ENCODE measurements at regions not wholly inside any gene's neighbourhood (a gene's known extent, or its start where the extent isn't known, plus 50 kb on each side); places are given as distances from the start of the nearest gene placed in this dataset.

DNA sequence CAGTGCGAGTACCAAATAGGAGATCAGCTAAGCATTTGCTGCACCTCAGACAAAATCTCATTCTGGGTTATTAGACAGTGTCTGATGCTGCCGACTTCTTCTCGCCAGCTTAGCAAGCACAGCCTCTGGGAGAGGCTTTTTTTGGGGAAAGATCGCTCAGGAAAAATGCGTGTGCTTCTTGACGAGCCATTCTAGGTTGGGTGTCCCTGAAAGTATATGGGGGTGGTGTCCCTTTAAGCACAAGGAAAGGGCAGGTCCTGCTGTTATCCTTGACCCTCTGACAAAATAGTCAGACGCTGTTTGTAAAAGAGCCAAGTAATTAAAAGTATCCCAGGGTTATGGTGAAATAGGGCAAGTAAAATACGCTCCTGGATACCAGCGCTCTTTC is 540.1 kb upstream of the FZD8 start:
- Histone ChIP-seq H2AFZ (ENCODE audit: low read length) (no peak overlapping the region), H3K9me3 (replicated peaks in 1 of 2; ENCODE audit: control insufficient read depth in 2 of 2, insufficient read depth in 1 of 2, low read depth in 1 of 2, low read length in 2 of 2) (no peaks in the 10 kb centered on the region), H2BK15ac (ENCODE audit: low read length) (no peak overlapping the region), H2BK12ac (ENCODE audit: low read length) (no peak overlapping the region), H3K9ac (ENCODE audit: low read depth, low read length, poor library complexity) (no peak overlapping the region), H3K36me3 (replicated peaks in 1 of 2; ENCODE audit: control insufficient read depth in 2 of 2, insufficient read depth in 2 of 2, low read length in 2 of 2) (no peaks in the 10 kb centered on the region), H4K8ac (ENCODE audit: low read depth, low read length) (no peak overlapping the region), H3K27ac (replicated peaks; ENCODE audit: low read length) (no peak overlapping the region), H3K4me1 (ENCODE audit: control insufficient read depth in 2 of 2, insufficient read depth in 1 of 2, low read depth in 1 of 2, low read length in 2 of 2) (peaks cover 0 to 6% of the 10 kb centered on the region in 2 donors), H3K14ac (ENCODE audit: low read length) (no peak overlapping the region), H2BK120ac (ENCODE audit: low read depth, low read length) (no peak overlapping the region), H3K18ac (ENCODE audit: low read length) (no peak overlapping the region), H3K23ac (ENCODE audit: low read depth, low read length, poor library complexity) (no peak overlapping the region), H3K4ac (ENCODE audit: low read length) (no peak overlapping the region), H3K4me3 (ENCODE audit: low read length in 2 of 2) (no peak overlapping the region), H4K91ac (ENCODE audit: low read depth, low read length, poor library complexity) (no peak overlapping the region), H2AK5ac (ENCODE audit: low read depth, low read length) (no peak overlapping the region), H3K79me1 (ENCODE audit: low read depth, low read length) (no peaks in the 10 kb centered on the region), H3K27me3 (ENCODE audit: control insufficient read depth in 3 of 3, insufficient read depth in 3 of 3, low read depth in 1 of 3, low read length in 3 of 3) (no peaks in the 10 kb centered on the region), H2BK5ac (ENCODE audit: low read length) (no peak overlapping the region), H3K4me2 (ENCODE audit: insufficient read depth, low read length, poor library complexity, severe bottlenecking) (no peak overlapping the region)
- DNase-seq (ENCODE audit: low spot score) = no peak
- no CpG with 5 or more reads among the region's 9 CpGs for WGBS, 2 donors (ENCODE audit: extremely low coverage in 2 of 2, insufficient read length in 2 of 2, insufficient replicate concordance in 1 of 2)

DNA sequence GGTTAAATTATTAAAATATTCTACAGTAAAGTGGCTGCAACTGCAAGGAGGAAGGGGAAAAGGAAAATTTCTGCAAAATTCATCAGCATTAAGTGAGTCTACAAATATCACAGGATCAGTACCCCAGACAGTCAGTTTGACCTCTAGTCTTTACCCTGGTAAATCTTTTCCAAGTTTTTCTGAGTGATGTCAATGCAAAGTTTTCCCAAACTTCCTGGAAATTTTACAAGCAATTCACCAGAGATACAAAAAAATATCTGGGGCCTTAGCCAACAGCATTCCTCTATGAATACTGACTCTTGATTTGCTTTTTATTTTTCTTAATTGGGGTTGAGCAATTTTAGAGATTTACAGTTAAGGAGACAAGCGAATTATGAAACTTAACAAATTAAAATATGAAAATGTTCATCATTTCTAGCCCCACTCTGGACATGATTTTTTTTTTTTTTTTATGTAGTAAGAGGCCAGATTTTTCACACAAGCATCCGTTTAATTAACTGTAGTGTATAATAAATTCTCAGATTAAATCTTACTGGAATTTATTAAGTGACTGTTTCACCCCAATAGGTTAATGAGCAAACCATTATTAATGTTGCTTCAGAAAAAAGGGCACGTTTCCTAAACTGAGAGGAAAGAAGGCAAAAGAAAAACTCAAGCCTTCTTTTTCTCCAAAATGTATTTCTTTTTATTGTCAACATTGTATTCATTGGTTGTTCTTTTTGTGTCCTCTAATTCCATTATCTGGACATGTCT is 539.5 kb upstream of the FZD8 start:
- Histone ChIP-seq H3K27me3 (ENCODE audit: control insufficient read depth in 3 of 3, insufficient read depth in 3 of 3, low read depth in 1 of 3, low read length in 3 of 3) (no peaks in the 10 kb centered on the region), H4K8ac (ENCODE audit: low read depth, low read length) (no peak overlapping the region), H3K14ac (ENCODE audit: low read length) (no peak overlapping the region), H3K4me3 (ENCODE audit: low read length in 2 of 2) (no peak overlapping the region), H2BK12ac (ENCODE audit: low read length) (no peak overlapping the region), H3K4me2 (ENCODE audit: insufficient read depth, low read length, poor library complexity, severe bottlenecking) (no peak overlapping the region), H3K4me1 (ENCODE audit: control insufficient read depth in 2 of 2, insufficient read depth in 1 of 2, low read depth in 1 of 2, low read length in 2 of 2) (peaks cover 0 to 6% of the 10 kb centered on the region in 2 donors), H4K91ac (ENCODE audit: low read depth, low read length, poor library complexity) (no peak overlapping the region), H2BK5ac (ENCODE audit: low read length) (no peak overlapping the region), H3K18ac (ENCODE audit: low read length) (no peak overlapping the region), H2AK5ac (ENCODE audit: low read depth, low read length) (no peak overlapping the region), H3K9me3 (replicated peaks in 1 of 2; ENCODE audit: control insufficient read depth in 2 of 2, insufficient read depth in 1 of 2, low read depth in 1 of 2, low read length in 2 of 2) (no peaks in the 10 kb centered on the region), H3K4ac (ENCODE audit: low read length) (no peak overlapping the region), H2AFZ (ENCODE audit: low read length) (no peak overlapping the region), H2BK15ac (ENCODE audit: low read length) (no peak overlapping the region), H3K79me1 (ENCODE audit: low read depth, low read length) (no peaks in the 10 kb centered on the region), H3K9ac (ENCODE audit: low read depth, low read length, poor library complexity) (no peak overlapping the region), H3K27ac (replicated peaks; ENCODE audit: low read length) (no peak overlapping the region), H3K36me3 (replicated peaks in 1 of 2; ENCODE audit: control insufficient read depth in 2 of 2, insufficient read depth in 2 of 2, low read length in 2 of 2) (no peaks in the 10 kb centered on the region), H3K23ac (ENCODE audit: low read depth, low read length, poor library complexity) (no peak overlapping the region), H2BK120ac (ENCODE audit: low read depth, low read length) (no peak overlapping the region)
- no peak for DNase-seq (ENCODE audit: low spot score)
- no CpG with 5 or more reads among the region's 3 CpGs for WGBS, 2 donors (ENCODE audit: extremely low coverage in 2 of 2, insufficient read length in 2 of 2, insufficient replicate concordance in 1 of 2)

DNA sequence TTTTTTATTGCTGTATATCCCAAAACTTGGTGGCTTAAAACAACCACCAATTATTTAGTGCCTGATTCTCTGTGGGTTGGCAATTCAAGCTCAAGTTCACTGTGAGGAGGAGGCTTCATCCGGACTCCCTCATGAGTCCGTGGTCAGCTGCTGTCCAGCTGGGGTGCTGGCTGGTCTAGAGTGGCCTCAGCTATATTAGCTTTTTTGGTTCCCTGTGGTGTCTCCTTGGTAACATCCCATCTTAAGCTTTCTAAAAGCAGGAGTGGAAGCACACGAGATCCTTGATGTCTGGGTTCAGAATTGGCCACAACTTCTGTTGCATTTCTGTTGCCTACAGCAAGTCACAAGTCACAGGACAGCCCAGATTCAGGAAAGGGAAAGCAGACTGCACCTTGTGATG is 536.5 kb upstream of the FZD8 start:
- DNase-seq (ENCODE audit: low spot score) = no peak
- H2BK12ac ChIP-seq (ENCODE audit: low read length) = no peak overlapping the region

DNA sequence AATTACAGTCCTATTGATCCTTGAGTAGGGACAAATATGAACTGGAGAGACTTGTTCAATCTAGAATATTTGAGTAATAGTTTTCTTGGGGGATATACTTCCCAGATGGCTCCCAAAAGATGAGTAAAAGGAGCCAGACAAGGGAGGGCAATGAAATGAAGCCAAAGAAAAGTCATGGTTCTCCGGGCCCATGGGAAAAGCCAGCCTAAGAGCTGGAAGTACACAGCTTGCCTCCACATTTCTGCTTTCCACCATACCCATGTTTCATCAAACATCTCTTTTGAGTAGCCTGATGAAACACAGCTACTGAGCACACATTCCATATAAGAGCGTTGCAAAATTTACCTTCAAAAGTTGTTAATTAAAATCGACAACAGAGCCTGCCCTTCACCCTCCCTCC is 535.0 kb upstream of the FZD8 start:
- H3K4me1 ChIP-seq (ENCODE audit: control insufficient read depth in 2 of 2, insufficient read depth in 1 of 2, low read depth in 1 of 2, low read length in 2 of 2) = no peaks in the 10 kb centered on the region
- H2BK15ac ChIP-seq (ENCODE audit: low read length) = no peak overlapping the region
- no peak overlapping the region for H3K27ac ChIP-seq (replicated peaks; ENCODE audit: low read length)
- DNase-seq (ENCODE audit: low spot score) = no peak
- no peak overlapping the region for H3K4me3 ChIP-seq (ENCODE audit: low read length in 2 of 2)
- H3K36me3 ChIP-seq (replicated peaks in 1 of 2; ENCODE audit: control insufficient read depth in 2 of 2, insufficient read depth in 2 of 2, low read length in 2 of 2) = no peaks in the 10 kb centered on the region
- H2BK12ac ChIP-seq (ENCODE audit: low read length) = no peak overlapping the region
- no peak overlapping the region for H2AFZ ChIP-seq (ENCODE audit: low read length)
- no peak overlapping the region for H2AK5ac ChIP-seq (ENCODE audit: low read depth, low read length)
- no peaks in the 10 kb centered on the region for H3K27me3 ChIP-seq (ENCODE audit: control insufficient read depth in 3 of 3, insufficient read depth in 3 of 3, low read depth in 1 of 3, low read length in 3 of 3)
- no peak overlapping the region for H3K18ac ChIP-seq (ENCODE audit: low read length)
- H4K91ac ChIP-seq (ENCODE audit: low read depth, low read length, poor library complexity) = no peak overlapping the region
- no peak overlapping the region for H3K23ac ChIP-seq (ENCODE audit: low read depth, low read length, poor library complexity)
- H4K8ac ChIP-seq (ENCODE audit: low read depth, low read length) = no peak overlapping the region
- H3K9me3 ChIP-seq (replicated peaks in 1 of 2; ENCODE audit: control insufficient read depth in 2 of 2, insufficient read depth in 1 of 2, low read depth in 1 of 2, low read length in 2 of 2) = no peaks in the 10 kb centered on the region
- no peaks in the 10 kb centered on the region for H3K79me1 ChIP-seq (ENCODE audit: low read depth, low read length)
- no peak overlapping the region for H3K4me2 ChIP-seq (ENCODE audit: insufficient read depth, low read length, poor library complexity, severe bottlenecking)
- WGBS, 2 donors (ENCODE audit: extremely low coverage in 2 of 2, insufficient read length in 2 of 2, insufficient replicate concordance in 1 of 2) = no CpG with 5 or more reads among the region's 3 CpGs
- H3K14ac ChIP-seq (ENCODE audit: low read length) = no peak overlapping the region
- no peak overlapping the region for H3K9ac ChIP-seq (ENCODE audit: low read depth, low read length, poor library complexity)
- H2BK5ac ChIP-seq (ENCODE audit: low read length) = no peak overlapping the region
- no peak overlapping the region for H2BK120ac ChIP-seq (ENCODE audit: low read depth, low read length)
- H3K4ac ChIP-seq (ENCODE audit: low read length) = no peak overlapping the region

More for the DNA sequence above, 536.5 kb upstream of the FZD8 start:
- Histone ChIP-seq H3K14ac (ENCODE audit: low read length) (no peak overlapping the region), H2AFZ (ENCODE audit: low read length) (no peak overlapping the region), H3K27me3 (ENCODE audit: control insufficient read depth in 3 of 3, insufficient read depth in 3 of 3, low read depth in 1 of 3, low read length in 3 of 3) (no peaks in the 10 kb centered on the region), H3K36me3 (replicated peaks in 1 of 2; ENCODE audit: control insufficient read depth in 2 of 2, insufficient read depth in 2 of 2, low read length in 2 of 2) (no peaks in the 10 kb centered on the region), H4K91ac (ENCODE audit: low read depth, low read length, poor library complexity) (no peak overlapping the region), H3K18ac (ENCODE audit: low read length) (no peak overlapping the region), H2BK120ac (ENCODE audit: low read depth, low read length) (no peak overlapping the region), H3K27ac (replicated peaks; ENCODE audit: low read length) (no peak overlapping the region), H2BK15ac (ENCODE audit: low read length) (no peak overlapping the region), H4K8ac (ENCODE audit: low read depth, low read length) (no peak overlapping the region), H3K79me1 (ENCODE audit: low read depth, low read length) (no peaks in the 10 kb centered on the region), H3K4me3 (ENCODE audit: low read length in 2 of 2) (no peak overlapping the region), H3K9me3 (replicated peaks in 1 of 2; ENCODE audit: control insufficient read depth in 2 of 2, insufficient read depth in 1 of 2, low read depth in 1 of 2, low read length in 2 of 2) (no peaks in the 10 kb centered on the region), H2AK5ac (ENCODE audit: low read depth, low read length) (no peak overlapping the region), H3K4ac (ENCODE audit: low read length) (no peak overlapping the region), H3K23ac (ENCODE audit: low read depth, low read length, poor library complexity) (no peak overlapping the region), H2BK5ac (ENCODE audit: low read length) (no peak overlapping the region), H3K4me2 (ENCODE audit: insufficient read depth, low read length, poor library complexity, severe bottlenecking) (no peak overlapping the region), H3K9ac (ENCODE audit: low read depth, low read length, poor library complexity) (no peak overlapping the region), H3K4me1 (ENCODE audit: control insufficient read depth in 2 of 2, insufficient read depth in 1 of 2, low read depth in 1 of 2, low read length in 2 of 2) (peaks cover 0 to 3% of the 10 kb centered on the region in 2 donors)
- WGBS, 2 donors (ENCODE audit: extremely low coverage in 2 of 2, insufficient read length in 2 of 2, insufficient replicate concordance in 1 of 2) = no CpG with 5 or more reads among the region's 3 CpGs

Measured in neuronal stem cell (in vitro differentiated cells).